ENCODE measurements at regions not wholly inside any gene's neighbourhood (a gene's known extent, or its start where the extent isn't known, plus 50 kb on each side); places are given as distances from the start of the nearest gene placed in this dataset.

GRCh38 chr15:69945729-69946128 is 152.0 kb downstream of the TLE3 start:
- Histone ChIP-seq H3K4me3 (no peak overlapping the region), H3K27ac (no peak overlapping the region), H3K4me1 (no peaks in the 10 kb centered on the region), H3K36me3 (no peaks in the 10 kb centered on the region), H3K27me3 (no peaks in the 10 kb centered on the region), H3K9me3 (no peaks in the 10 kb centered on the region)
- intact Hi-C loops (cut with DNase I; ENCODE audit: low total_unique reads) (no loop called here), in situ Hi-C loops (cut with MboI; ENCODE audit: low pct_ligation_motif_present in 1 of 4, low pct_unique_long_range_greater_than_20kb in 1 of 4, low sequenced_read_pairs in 3 of 4) (no loop called here)
- DNase-seq, result no peak
- WGBS, 2 donors (ENCODE audit: low coverage in 1 of 2), result 96 to 98% methylated on average over 2 of the region's 2 CpGs
- TF ChIP-seq POLR2A (IDR thresholded peaks at IDR 0.05), result no peak
- TF ChIP-seq POLR2AphosphoS5 (IDR thresholded peaks at IDR 0.05), result no peak
- no peak for TF ChIP-seq EP300 (IDR thresholded peaks at IDR 0.05; ENCODE audit: low read depth)
- no peak for TF ChIP-seq CTCF (IDR thresholded peaks at IDR 0.05)

GRCh38 chr15:69946870-69947269 is 150.8 kb downstream of the TLE3 start:
- WGBS, 2 donors (ENCODE audit: low coverage in 1 of 2), result 92 to 97% methylated on average over 3 to 4 of the region's 4 CpGs
- in situ Hi-C loops (cut with MboI; ENCODE audit: low pct_ligation_motif_present in 1 of 4, low pct_unique_long_range_greater_than_20kb in 1 of 4, low sequenced_read_pairs in 3 of 4) (no loop called here), intact Hi-C loops (cut with DNase I; ENCODE audit: low total_unique reads) (no loop called here)
- Histone ChIP-seq H3K27ac (no peak overlapping the region), H3K36me3 (no peaks in the 10 kb centered on the region), H3K9me3 (no peaks in the 10 kb centered on the region), H3K27me3 (no peaks in the 10 kb centered on the region), H3K4me3 (no peak overlapping the region), H3K4me1 (no peaks in the 10 kb centered on the region)
- DNase-seq, result no peak
- TF ChIP-seq POLR2A (IDR thresholded peaks at IDR 0.05) (no peak), CTCF (IDR thresholded peaks at IDR 0.05) (no peak)

- Histone ChIP-seq H3K27ac (no peak overlapping the region), H3K27me3 (no peaks in the 10 kb centered on the region), H3K9me3 (no peaks in the 10 kb centered on the region), H3K36me3 (no peaks in the 10 kb centered on the region), H3K4me3 (no peak overlapping the region), H3K4me1 (no peaks in the 10 kb centered on the region)
- intact Hi-C loops (cut with DNase I; ENCODE audit: low total_unique reads), result no loop called here
- 94% methylated on average over 2 of the region's 2 CpGs; no CpG with 5 or more reads in 1 of the 2 donors for WGBS, 2 donors (ENCODE audit: low coverage in 1 of 2)
- TF ChIP-seq POLR2AphosphoS5 (IDR thresholded peaks at IDR 0.05), result no peak
- no peak for TF ChIP-seq POLR2A (IDR thresholded peaks at IDR 0.05)
- TF ChIP-seq CTCF (IDR thresholded peaks at IDR 0.05), result no peak
- no peak for TF ChIP-seq EP300 (IDR thresholded peaks at IDR 0.05; ENCODE audit: low read depth)
- DNase-seq, result no peak
- in situ Hi-C loops (cut with MboI; ENCODE audit: low pct_ligation_motif_present in 1 of 4, low pct_unique_long_range_greater_than_20kb in 1 of 4, low sequenced_read_pairs in 3 of 4), result no loop called here
These were observed 150.3 kb downstream of the TLE3 start for GRCh38 chr15:69947394-69947793.

GRCh38 chr15:69949485-69949884 is 148.2 kb downstream of the TLE3 start:
- no peak for TF ChIP-seq EP300 (IDR thresholded peaks at IDR 0.05; ENCODE audit: low read depth)
- no peak for TF ChIP-seq POLR2A (IDR thresholded peaks at IDR 0.05)
- no peak for TF ChIP-seq CTCF (IDR thresholded peaks at IDR 0.05)
- no peak for TF ChIP-seq POLR2AphosphoS5 (IDR thresholded peaks at IDR 0.05)
- Histone ChIP-seq H3K27me3 (no peaks in the 10 kb centered on the region), H3K27ac (no peak overlapping the region), H3K4me3 (no peak overlapping the region), H3K36me3 (no peaks in the 10 kb centered on the region), H3K9me3 (no peaks in the 10 kb centered on the region), H3K4me1 (no peaks in the 10 kb centered on the region)
- WGBS, 2 donors (ENCODE audit: low coverage in 1 of 2), result 89 to 90% methylated on average over 6 to 7 of the region's 7 CpGs
- intact Hi-C loops (cut with DNase I; ENCODE audit: low total_unique reads) (no loop called here), in situ Hi-C loops (cut with MboI; ENCODE audit: low pct_ligation_motif_present in 1 of 4, low pct_unique_long_range_greater_than_20kb in 1 of 4, low sequenced_read_pairs in 3 of 4) (no loop called here)
- DNase-seq, result no peak
